ENCODE measurements at regions not wholly inside any gene's neighbourhood (a gene's known extent, or its start where the extent isn't known, plus 50 kb on each side); places are given as distances from the start of the nearest gene placed in this dataset.

DNA sequence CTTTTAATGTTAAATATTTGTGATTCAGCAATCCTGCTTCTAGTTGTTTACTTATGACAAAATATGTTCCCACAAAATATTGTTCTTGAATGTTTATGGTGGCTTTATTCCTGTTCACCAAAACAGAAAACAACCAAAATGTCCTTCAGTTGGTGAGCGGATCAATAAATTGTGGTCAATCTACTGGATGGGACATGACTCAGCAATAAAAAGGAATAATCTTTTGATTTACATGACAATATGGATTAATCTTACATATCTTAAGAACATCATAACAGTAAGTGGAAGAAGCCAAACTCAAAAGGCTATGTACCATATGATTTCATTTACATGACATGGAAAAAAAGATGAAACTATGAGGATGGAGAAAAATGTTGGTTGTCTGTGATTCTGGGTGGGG is 691.3 kb upstream of the GHITM start:
- Histone ChIP-seq H4K8ac (ENCODE audit: low read depth, low read length) (no peak overlapping the region), H3K4me2 (ENCODE audit: low read length) (no peak overlapping the region), H3K4me3 (ENCODE audit: low read depth, low read length) (no peak overlapping the region), H3K18ac (ENCODE audit: low read length) (no peak overlapping the region), H3K14ac (ENCODE audit: low read length) (no peak overlapping the region), H3K4me1 (ENCODE audit: control insufficient read depth in 1 of 2, insufficient read depth in 2 of 2, low read length in 2 of 2) (no peaks in the 10 kb centered on the region), H3K36me3 (ENCODE audit: control insufficient read depth in 1 of 2, insufficient read depth in 2 of 2, low read length in 2 of 2) (no peaks in the 10 kb centered on the region), H3K27me3 (ENCODE audit: insufficient read depth, low read length) (no peaks in the 10 kb centered on the region), H3K79me1 (ENCODE audit: low read length) (no peaks in the 10 kb centered on the region), H2AFZ (ENCODE audit: insufficient read depth, low read length, poor library complexity) (no peak overlapping the region), H3K79me2 (ENCODE audit: control insufficient read depth, insufficient read depth, low read length, poor library complexity) (no peaks in the 10 kb centered on the region), H3K23ac (ENCODE audit: low read length) (no peak overlapping the region), H2AK5ac (ENCODE audit: low read length) (no peak overlapping the region), H2BK12ac (ENCODE audit: low read length) (no peak overlapping the region), H3K9ac (ENCODE audit: low read length) (no peak overlapping the region), H4K91ac (ENCODE audit: low read depth, low read length) (no peak overlapping the region), H2BK5ac (ENCODE audit: low read depth, low read length, poor library complexity) (no peak overlapping the region), H2BK120ac (ENCODE audit: insufficient read depth, low read length, poor library complexity) (no peak overlapping the region), H3K4ac (ENCODE audit: low read depth, low read length) (no peak overlapping the region), H3K9me3 (ENCODE audit: insufficient read depth, low read depth, low read length) (no peaks in the 10 kb centered on the region), H4K12ac (ENCODE audit: low read depth, low read length) (no peak overlapping the region), H3K27ac (ENCODE audit: low read depth, low read length) (no peak overlapping the region)
- WGBS (ENCODE audit: extremely low coverage, insufficient coverage, insufficient read length): no CpG with 5 or more reads among the region's 1 CpG
- DNase-seq: no peak

DNA sequence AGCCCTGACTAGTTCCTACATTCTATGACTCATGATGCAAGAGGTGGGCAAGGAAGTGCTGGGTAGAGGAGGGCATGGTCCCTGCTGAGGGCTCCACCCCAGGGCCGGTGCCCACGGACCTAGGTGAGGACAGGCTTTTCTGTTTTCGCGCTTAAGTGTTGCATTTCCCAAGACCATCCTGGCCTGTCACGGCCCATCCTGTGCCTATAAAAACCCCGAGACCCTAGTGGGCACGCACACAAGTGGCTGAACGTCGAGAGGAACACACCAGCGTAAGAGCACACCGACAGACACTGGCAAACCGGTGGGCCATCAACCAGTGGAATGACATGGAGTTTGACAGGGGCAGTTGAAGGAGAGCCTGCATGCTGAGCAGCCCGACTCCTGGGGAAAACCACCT is 680.7 kb upstream of the GHITM start:
- WGBS (ENCODE audit: extremely low coverage, insufficient coverage, insufficient read length): no CpG with 5 or more reads among the region's 13 CpGs
- no peak overlapping the region for H2BK12ac ChIP-seq (ENCODE audit: low read length)
- H4K8ac ChIP-seq (ENCODE audit: low read depth, low read length): no peak overlapping the region
- H3K23ac ChIP-seq (ENCODE audit: low read length): no peak overlapping the region
- no peak overlapping the region for H3K4me3 ChIP-seq (ENCODE audit: low read depth, low read length)
- H2AFZ ChIP-seq (ENCODE audit: insufficient read depth, low read length, poor library complexity): no peak overlapping the region
- no peaks in the 10 kb centered on the region for H3K27me3 ChIP-seq (ENCODE audit: insufficient read depth, low read length)
- DNase-seq: no peak
- H3K79me2 ChIP-seq (ENCODE audit: control insufficient read depth, insufficient read depth, low read length, poor library complexity): no peaks in the 10 kb centered on the region
- H3K27ac ChIP-seq (ENCODE audit: low read depth, low read length): no peak overlapping the region
- no peak overlapping the region for H2BK120ac ChIP-seq (ENCODE audit: insufficient read depth, low read length, poor library complexity)
- H3K4me2 ChIP-seq (ENCODE audit: low read length): no peak overlapping the region
- H3K4ac ChIP-seq (ENCODE audit: low read depth, low read length): no peak overlapping the region
- H4K12ac ChIP-seq (ENCODE audit: low read depth, low read length): no peak overlapping the region
- H2BK5ac ChIP-seq (ENCODE audit: low read depth, low read length, poor library complexity): no peak overlapping the region
- no peak overlapping the region for H4K91ac ChIP-seq (ENCODE audit: low read depth, low read length)
- H3K36me3 ChIP-seq (ENCODE audit: control insufficient read depth in 1 of 2, insufficient read depth in 2 of 2, low read length in 2 of 2): no peaks in the 10 kb centered on the region
- no peak overlapping the region for H3K14ac ChIP-seq (ENCODE audit: low read length)
- no peaks in the 10 kb centered on the region for H3K79me1 ChIP-seq (ENCODE audit: low read length)
- no peak overlapping the region for H2AK5ac ChIP-seq (ENCODE audit: low read length)
- H3K9ac ChIP-seq (ENCODE audit: low read length): no peak overlapping the region
- no peak overlapping the region for H3K18ac ChIP-seq (ENCODE audit: low read length)
- no peaks in the 10 kb centered on the region for H3K9me3 ChIP-seq (ENCODE audit: insufficient read depth, low read depth, low read length)
- H3K4me1 ChIP-seq (ENCODE audit: control insufficient read depth in 1 of 2, insufficient read depth in 2 of 2, low read length in 2 of 2): no peaks in the 10 kb centered on the region

DNA sequence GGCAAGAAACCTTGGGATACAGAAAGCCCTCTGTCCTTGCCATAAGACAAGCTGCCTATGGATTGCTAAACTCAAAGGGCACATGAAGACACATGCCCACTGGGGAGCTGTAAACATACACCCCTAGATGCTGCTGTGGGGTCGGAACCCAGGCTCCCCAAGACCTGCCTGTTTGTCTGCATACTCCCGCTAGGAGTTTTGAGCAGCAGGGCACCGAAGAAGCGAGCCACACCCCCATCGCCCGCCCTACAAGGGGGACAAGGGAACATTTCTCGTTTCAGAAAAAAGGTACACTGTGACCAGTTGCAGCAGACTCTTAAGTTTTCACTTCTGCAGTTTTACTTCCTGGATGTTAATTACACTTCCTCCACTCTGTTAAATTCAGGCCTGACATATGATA is 680.2 kb upstream of the GHITM start:
- H4K8ac ChIP-seq (ENCODE audit: low read depth, low read length): no peak overlapping the region
- H3K9me3 ChIP-seq (ENCODE audit: insufficient read depth, low read depth, low read length): no peaks in the 10 kb centered on the region
- H3K27me3 ChIP-seq (ENCODE audit: insufficient read depth, low read length): no peaks in the 10 kb centered on the region
- H3K23ac ChIP-seq (ENCODE audit: low read length): no peak overlapping the region
- no CpG with 5 or more reads among the region's 7 CpGs for WGBS (ENCODE audit: extremely low coverage, insufficient coverage, insufficient read length)
- H3K9ac ChIP-seq (ENCODE audit: low read length): no peak overlapping the region
- H4K12ac ChIP-seq (ENCODE audit: low read depth, low read length): no peak overlapping the region
- H2AK5ac ChIP-seq (ENCODE audit: low read length): no peak overlapping the region
- H3K36me3 ChIP-seq (ENCODE audit: control insufficient read depth in 1 of 2, insufficient read depth in 2 of 2, low read length in 2 of 2): no peaks in the 10 kb centered on the region
- no peak overlapping the region for H3K14ac ChIP-seq (ENCODE audit: low read length)
- no peaks in the 10 kb centered on the region for H3K4me1 ChIP-seq (ENCODE audit: control insufficient read depth in 1 of 2, insufficient read depth in 2 of 2, low read length in 2 of 2)
- H3K79me1 ChIP-seq (ENCODE audit: low read length): no peaks in the 10 kb centered on the region
- no peak overlapping the region for H2BK12ac ChIP-seq (ENCODE audit: low read length)
- H3K79me2 ChIP-seq (ENCODE audit: control insufficient read depth, insufficient read depth, low read length, poor library complexity): no peaks in the 10 kb centered on the region
- no peak overlapping the region for H4K91ac ChIP-seq (ENCODE audit: low read depth, low read length)
- H2AFZ ChIP-seq (ENCODE audit: insufficient read depth, low read length, poor library complexity): no peak overlapping the region
- H3K18ac ChIP-seq (ENCODE audit: low read length): no peak overlapping the region
- no peak overlapping the region for H2BK5ac ChIP-seq (ENCODE audit: low read depth, low read length, poor library complexity)
- no peak overlapping the region for H3K4me2 ChIP-seq (ENCODE audit: low read length)
- no peak overlapping the region for H2BK120ac ChIP-seq (ENCODE audit: insufficient read depth, low read length, poor library complexity)
- H3K4ac ChIP-seq (ENCODE audit: low read depth, low read length): no peak overlapping the region
- DNase-seq: no peak
- no peak overlapping the region for H3K27ac ChIP-seq (ENCODE audit: low read depth, low read length)
- no peak overlapping the region for H3K4me3 ChIP-seq (ENCODE audit: low read depth, low read length)

DNA sequence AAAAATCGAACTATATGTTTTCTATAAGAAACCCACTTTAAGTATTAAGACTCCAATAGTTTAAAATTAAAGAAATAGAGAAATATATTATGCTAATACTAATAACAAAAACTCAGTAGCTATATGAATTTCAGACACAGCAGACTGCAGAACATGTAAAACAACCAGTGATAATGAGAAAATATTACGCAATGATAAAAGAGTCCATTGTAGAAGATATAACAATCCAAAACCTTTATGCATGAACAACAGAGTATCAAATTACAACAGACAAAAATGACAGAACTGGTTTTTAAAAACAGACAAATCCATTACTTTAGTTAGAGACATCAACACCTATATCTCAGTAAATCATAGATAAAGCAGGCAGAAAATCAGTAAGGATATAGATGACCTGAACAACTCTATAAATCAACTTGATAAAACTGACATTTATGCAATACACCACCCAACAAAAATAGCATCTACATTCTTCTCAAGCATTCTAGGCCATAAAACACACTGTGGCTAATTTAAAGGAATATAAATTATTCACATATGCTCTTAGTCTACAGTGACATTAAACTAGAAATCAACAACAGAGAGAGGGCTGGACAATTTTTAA is 669.5 kb upstream of the GHITM start:
- H2AFZ ChIP-seq (ENCODE audit: insufficient read depth, low read length, poor library complexity): no peak overlapping the region
- no peak overlapping the region for H4K8ac ChIP-seq (ENCODE audit: low read depth, low read length)
- no peak overlapping the region for H4K91ac ChIP-seq (ENCODE audit: low read depth, low read length)
- no peaks in the 10 kb centered on the region for H3K9me3 ChIP-seq (ENCODE audit: insufficient read depth, low read depth, low read length)
- no peak overlapping the region for H3K4ac ChIP-seq (ENCODE audit: low read depth, low read length)
- DNase-seq: no peak
- peaks cover 2% of the 10 kb centered on the region in 2 experiments for H3K4me1 ChIP-seq (ENCODE audit: control insufficient read depth in 1 of 2, insufficient read depth in 2 of 2, low read length in 2 of 2)
- H3K4me3 ChIP-seq (ENCODE audit: low read depth, low read length): no peak overlapping the region
- H2BK120ac ChIP-seq (ENCODE audit: insufficient read depth, low read length, poor library complexity): no peak overlapping the region
- no peaks in the 10 kb centered on the region for H3K79me1 ChIP-seq (ENCODE audit: low read length)
- H3K36me3 ChIP-seq (ENCODE audit: control insufficient read depth in 1 of 2, insufficient read depth in 2 of 2, low read length in 2 of 2): no peaks in the 10 kb centered on the region
- no peak overlapping the region for H3K23ac ChIP-seq (ENCODE audit: low read length)
- H3K4me2 ChIP-seq (ENCODE audit: low read length): no peak overlapping the region
- H4K12ac ChIP-seq (ENCODE audit: low read depth, low read length): no peak overlapping the region
- no peak overlapping the region for H2BK5ac ChIP-seq (ENCODE audit: low read depth, low read length, poor library complexity)
- no peak overlapping the region for H3K27ac ChIP-seq (ENCODE audit: low read depth, low read length)
- WGBS (ENCODE audit: extremely low coverage, insufficient coverage, insufficient read length): no CpG with 5 or more reads among the region's 2 CpGs
- no peak overlapping the region for H3K14ac ChIP-seq (ENCODE audit: low read length)
- no peak overlapping the region for H3K18ac ChIP-seq (ENCODE audit: low read length)
- no peak overlapping the region for H2AK5ac ChIP-seq (ENCODE audit: low read length)
- no peaks in the 10 kb centered on the region for H3K27me3 ChIP-seq (ENCODE audit: insufficient read depth, low read length)
- H3K9ac ChIP-seq (ENCODE audit: low read length): no peak overlapping the region
- no peak overlapping the region for H2BK12ac ChIP-seq (ENCODE audit: low read length)
- H3K79me2 ChIP-seq (ENCODE audit: control insufficient read depth, insufficient read depth, low read length, poor library complexity): no peaks in the 10 kb centered on the region
